ENCODE measurements at regions not wholly inside any gene's neighbourhood (a gene's known extent, or its start where the extent isn't known, plus 50 kb on each side); places are given as distances from the start of the nearest gene placed in this dataset.
A peak's percentile ranks its signal among the peaks of the same experiment; 100 is the strongest.

GRCh38 chr5:119897537-119898370 lies 268.4 kb downstream of the FAM170A start:
- peak; percentile 15 for DNase-seq

GRCh38 chr5:119899981-119900380 lies 270.6 kb downstream of the FAM170A start:
- no peak for DNase-seq

GRCh38 chr5:119902593-119902992 lies 273.2 kb downstream of the FAM170A start:
- DNase-seq, result peak; percentile 52

GRCh38 chr5:119913425-119913824 lies 284.1 kb downstream of the FAM170A start:
- no peak for DNase-seq

GRCh38 chr5:119919279-119919678 lies 289.9 kb downstream of the FAM170A start:
- no peak for DNase-seq

GRCh38 chr5:119926301-119926700 lies 296.9 kb downstream of the FAM170A start:
- no peak for DNase-seq

- DNase-seq, result no peak
Observed at GRCh38 chr5:119928974-119929373, 299.6 kb downstream of the FAM170A start.

- DNase-seq, result no peak
Observed at GRCh38 chr5:119930490-119930889, 301.1 kb downstream of the FAM170A start.

GRCh38 chr5:119943148-119943547 lies 313.8 kb downstream of the FAM170A start:
- peak; percentile 43 for DNase-seq

GRCh38 chr5:119945691-119946090 lies 316.3 kb downstream of the FAM170A start:
- no peak for DNase-seq

GRCh38 chr5:119948162-119948561 lies 318.8 kb downstream of the FAM170A start:
- DNase-seq, result no peak

GRCh38 chr5:119949426-119949999 lies 320.2 kb downstream of the FAM170A start:
- no peak for DNase-seq

- no peak for DNase-seq
Observed at GRCh38 chr5:119951330-119951934, 322.1 kb downstream of the FAM170A start.

- DNase-seq, result no peak
Observed at GRCh38 chr5:119953474-119953873, 324.1 kb downstream of the FAM170A start.

GRCh38 chr5:119954106-119954505 lies 324.7 kb downstream of the FAM170A start:
- no peak for DNase-seq

- no peak for DNase-seq
Observed at GRCh38 chr5:119961993-119962392, 332.6 kb downstream of the FAM170A start.

- DNase-seq, result peak; percentile 67
Observed at GRCh38 chr5:119966028-119966427, 336.7 kb downstream of the FAM170A start.

- no peak for DNase-seq
Observed at GRCh38 chr5:119968690-119969089, 339.3 kb downstream of the FAM170A start.

GRCh38 chr5:119987077-119987476 lies 357.7 kb downstream of the FAM170A start:
- DNase-seq, result peak; percentile 33

GRCh38 chr5:119991625-119992024 lies 362.3 kb downstream of the FAM170A start:
- no peak for DNase-seq

- no peak for DNase-seq
Observed at GRCh38 chr5:119996128-119996527, 366.8 kb downstream of the FAM170A start.

GRCh38 chr5:120007598-120007997 lies 378.2 kb downstream of the FAM170A start:
- DNase-seq, result no peak

GRCh38 chr5:120012431-120012830 lies 383.1 kb downstream of the FAM170A start:
- DNase-seq, result no peak

- DNase-seq, result peak; percentile 25
Observed at GRCh38 chr5:120014535-120014934, 385.2 kb downstream of the FAM170A start.

All from fibroblast of skin of scalp (primary cell).